ENCODE measurements at regions not wholly inside any gene's neighbourhood (a gene's known extent, or its start where the extent isn't known, plus 50 kb on each side); places are given as distances from the start of the nearest gene placed in this dataset.

DNA sequence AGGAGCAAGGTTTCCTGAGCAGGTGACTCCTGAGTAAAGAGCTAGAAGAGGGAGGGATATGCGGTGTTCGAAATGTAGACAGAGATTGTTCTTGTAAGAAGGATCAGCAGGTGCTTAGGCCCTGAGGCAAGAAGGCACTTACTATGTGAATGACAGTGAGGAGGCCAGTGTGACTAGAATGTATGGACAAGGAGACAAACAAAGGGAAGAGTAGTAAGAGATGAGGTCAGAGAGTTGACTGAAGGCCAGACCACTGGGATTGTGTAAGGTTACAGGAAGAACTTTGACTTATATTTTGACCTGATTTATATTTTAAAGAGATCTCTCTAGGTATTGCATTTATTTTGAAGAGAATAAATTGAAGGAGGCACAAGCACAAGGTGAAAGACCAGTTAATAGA is 118.4 kb upstream of the ENPEP start:
- no peak overlapping the region for H3K4me3 Mint-ChIP-seq
- Histone ChIP-seq H3K79me2 (ENCODE audit: insufficient read depth, low read length) (no peaks in the 10 kb centered on the region; the same call in 1 of the 2 replicates), H3K4ac (ENCODE audit: low read depth, low read length) (no peak overlapping the region), H3K4me1 (ENCODE audit: insufficient read depth, low read length) (no peaks in the 10 kb centered on the region; the same call in 1 of the 2 replicates), H3K56ac (ENCODE audit: insufficient read length, low read depth, low read length) (no peak overlapping the region), H4K5ac (ENCODE audit: insufficient read length, low read depth, low read length) (no peak overlapping the region), H2BK5ac (ENCODE audit: insufficient read length, low read length) (no peak overlapping the region), H3K27me3 (ENCODE audit: insufficient read depth, low read length) (no peaks in the 10 kb centered on the region), H2BK12ac (ENCODE audit: insufficient read length, low read depth, low read length) (no peak overlapping the region), H3K14ac (ENCODE audit: insufficient read depth, low read length) (no peak overlapping the region), H4K8ac (replicated peaks; ENCODE audit: insufficient read length, low read depth, low read length) (no peak overlapping the region), H2BK120ac (ENCODE audit: low read depth, low read length, poor library complexity, severe bottlenecking) (no peak overlapping the region), H3K18ac (ENCODE audit: insufficient read length, low read depth, low read length) (no peak overlapping the region), H2AFZ (ENCODE audit: low read length) (no peak overlapping the region), H3K23me2 (ENCODE audit: insufficient read length, low read depth, low read length, poor library complexity, severe bottlenecking) (no peaks in the 10 kb centered on the region), H3T11ph (ENCODE audit: low read length) (no peak overlapping the region), H3K23ac (ENCODE audit: insufficient read length, low read depth, low read length) (no peak overlapping the region), H4K91ac (ENCODE audit: insufficient read length, low read depth, low read length) (no peak overlapping the region), H3K27ac (ENCODE audit: insufficient read length, low read depth, low read length) (no peak overlapping the region), H3K9me3 (ENCODE audit: control insufficient read depth, low read depth, low read length) (no peaks in the 10 kb centered on the region), H3K4me2 (ENCODE audit: insufficient read depth, insufficient read length, low read length) (no peak overlapping the region), H2AK5ac (ENCODE audit: insufficient read length, low read length) (no peak overlapping the region), H4K20me1 (ENCODE audit: control insufficient read depth, insufficient read depth, insufficient read length) (no peaks in the 10 kb centered on the region), H2BK20ac (ENCODE audit: low read depth, low read length, poor library complexity, severe bottlenecking) (no peak overlapping the region), H3K9ac (ENCODE audit: extremely low read depth, insufficient read length, low read length) (no peak overlapping the region), H3K79me1 (ENCODE audit: insufficient read depth, low read depth, low read length, poor library complexity, severe bottlenecking) (no peaks in the 10 kb centered on the region), H2BK15ac (ENCODE audit: low read depth, low read length) (no peak overlapping the region)
- no peak overlapping the region for H3K27ac Mint-ChIP-seq
- H3K27me3 Mint-ChIP-seq (ENCODE audit: low read depth) = no peaks in the 10 kb centered on the region; the same call in 1 of the 2 replicates
- H3K36me3 Mint-ChIP-seq (ENCODE audit: insufficient read depth in 1 of 3, low read depth in 3 of 3) = no peaks in the 10 kb centered on the region
- H3K4me1 Mint-ChIP-seq = no peaks in the 10 kb centered on the region
- TF ChIP-seq, protein P1, sequence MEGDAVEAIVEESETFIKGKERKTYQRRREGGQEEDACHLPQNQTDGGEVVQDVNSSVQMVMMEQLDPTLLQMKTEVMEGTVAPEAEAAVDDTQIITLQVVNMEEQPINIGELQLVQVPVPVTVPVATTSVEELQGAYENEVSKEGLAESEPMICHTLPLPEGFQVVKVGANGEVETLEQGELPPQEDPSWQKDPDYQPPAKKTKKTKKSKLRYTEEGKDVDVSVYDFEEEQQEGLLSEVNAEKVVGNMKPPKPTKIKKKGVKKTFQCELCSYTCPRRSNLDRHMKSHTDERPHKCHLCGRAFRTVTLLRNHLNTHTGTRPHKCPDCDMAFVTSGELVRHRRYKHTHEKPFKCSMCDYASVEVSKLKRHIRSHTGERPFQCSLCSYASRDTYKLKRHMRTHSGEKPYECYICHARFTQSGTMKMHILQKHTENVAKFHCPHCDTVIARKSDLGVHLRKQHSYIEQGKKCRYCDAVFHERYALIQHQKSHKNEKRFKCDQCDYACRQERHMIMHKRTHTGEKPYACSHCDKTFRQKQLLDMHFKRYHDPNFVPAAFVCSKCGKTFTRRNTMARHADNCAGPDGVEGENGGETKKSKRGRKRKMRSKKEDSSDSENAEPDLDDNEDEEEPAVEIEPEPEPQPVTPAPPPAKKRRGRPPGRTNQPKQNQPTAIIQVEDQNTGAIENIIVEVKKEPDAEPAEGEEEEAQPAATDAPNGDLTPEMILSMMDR (conservative IDR thresholded peaks at IDR 0.05) = no peak
- DNase-seq = no peak
- WGBS (ENCODE audit: extremely low coverage, insufficient read length, low lambda C conversion rate) = no CpG with 5 or more reads among the region's 2 CpGs
- H3K9me3 Mint-ChIP-seq = no peaks in the 10 kb centered on the region

Measured in H9 (cell line).